Endothelial cell of umbilical vein (primary cell): ENCODE measurements at regions not wholly inside any gene's neighbourhood (a gene's known extent, or its start where the extent isn't known, plus 50 kb on each side); places are given as distances from the start of the nearest gene placed in this dataset.

Experiments
- CTCF ChIP-seq, 2 donors: IDR thresholded peaks; 1 replicate in 1 of 2; 2 replicates in 1 of 2; pipeline ENCODE4 v1.5.1; 2011; ENCODE audit warnings: low read length in 2 of 2, mild to moderate bottlenecking in 2 of 2, moderate library complexity in 2 of 2, control low read depth in 1 of 2, inconsistent platforms in 1 of 2, low read depth in 1 of 2; ENCODE audit not compliant: insufficient read depth in 1 of 2; ENCODE audit errors: extremely low read depth in 1 of 2
- MAX ChIP-seq: IDR thresholded peaks from 2 replicates; pipeline ENCODE4 v1.6.1; 2011; ENCODE audit not compliant: insufficient read depth, insufficient read length
- MYC ChIP-seq: IDR thresholded peaks from one replicate; pipeline ENCODE4 v1.6.1; 2011; ENCODE audit warnings: mild to moderate bottlenecking, low read depth, low read length
- POLR2A ChIP-seq: IDR thresholded peaks from 2 replicates; pipeline ENCODE4 v1.6.1; 2012; ENCODE audit warnings: low read depth, mild to moderate bottlenecking, control low read depth, low read length
- POLR2AphosphoS5 ChIP-seq: IDR thresholded peaks from 2 replicates; pipeline ENCODE4 v1.6.1; 2012; ENCODE audit warnings: low read depth, mild to moderate bottlenecking, control low read depth, low read length, moderate library complexity; ENCODE audit not compliant: insufficient read depth

GRCh38 chr12:61414470-61414869 is 845.7 kb upstream of the USP15 start:
- TF ChIP-seq MAX (no peak), CTCF (IDR thresholded peaks at IDR 0.05; ENCODE audit: extremely low read depth in 1 of 2, insufficient read depth in 1 of 2, low read depth in 1 of 2, low read length in 2 of 2) (no peak), POLR2AphosphoS5 (no peak), MYC (no peak), POLR2A (no peak)
